ENCODE measurements at regions not wholly inside any gene's neighbourhood (a gene's known extent, or its start where the extent isn't known, plus 50 kb on each side); places are given as distances from the start of the nearest gene placed in this dataset.

GRCh38 chr10:125216309-125216708 lies 55.9 kb upstream of the CTBP2 start:
- ChIA-PET POLR2A (no interaction called here), CTCF (interaction anchor here (2.0 kb wide), 1 partner anchor 11 kb away, joined by 4 read pairs; no protein-coding TSS in a partner anchor)
- no peak for TF ChIP-seq CTCF (IDR thresholded peaks at IDR 0.05; ENCODE audit: control extremely low read depth, extremely low read depth, low read depth, missing control alignments)
- no peak for DNase-seq (ENCODE audit: extremely low spot score)

- POLR2A ChIA-PET, result no interaction called here
Observed at GRCh38 chr10:125214283-125214570, 53.9 kb upstream of the CTBP2 start.

GRCh38 chr10:125213541-125214282 lies 53.3 kb upstream of the CTBP2 start:
- no peak for TF ChIP-seq CTCF (IDR thresholded peaks at IDR 0.05; ENCODE audit: control extremely low read depth, extremely low read depth, low read depth, missing control alignments)
- CTCF ChIA-PET, result no interaction called here
- POLR2A ChIA-PET, result no interaction called here
- DNase-seq (ENCODE audit: extremely low spot score), result no peak

More at GRCh38 chr10:125214283-125214570, 53.9 kb upstream of the CTBP2 start:
- no peak for TF ChIP-seq CTCF (IDR thresholded peaks at IDR 0.05; ENCODE audit: control extremely low read depth, extremely low read depth, low read depth, missing control alignments)
- no peak for DNase-seq (ENCODE audit: extremely low spot score)
- CTCF ChIA-PET, result no interaction called here

- ChIA-PET POLR2A (no interaction called here), CTCF (interaction anchor here (1.1 to 1.2 kb wide), 2 partner anchors 9 to 14 kb away, joined by 3 read pairs; no protein-coding TSS in a partner anchor)
- DNase-seq (ENCODE audit: extremely low spot score), result no peak
- TF ChIP-seq CTCF (IDR thresholded peaks at IDR 0.05; ENCODE audit: control extremely low read depth, extremely low read depth, low read depth, missing control alignments), result no peak
Observed at GRCh38 chr10:125212150-125212809, 51.9 kb upstream of the CTBP2 start.

Data from GM10248 (cell line).